Cardiac septum (tissue), 1 donor: ENCODE measurements at regions not wholly inside any gene's neighbourhood (a gene's known extent, or its start where the extent isn't known, plus 50 kb on each side); places are given as distances from the start of the nearest gene placed in this dataset.
"Not testable (repeated sequence)": the region's sequence is repeated elsewhere in the genome, so short reads cannot be mapped to it uniquely, and the experiment has no call there.

ENCODE experiments used
- DNase-seq: peaks from one replicate; pipeline ENCODE4 v3.0.0-alpha.2; 2020; ENCODE audit warnings: low spot score
- intact Hi-C: fragments of 100-400 bp; cut with DNase I; formaldehyde crosslinking; loops from one replicate; pipeline ENCODE4 v1.14.0; 2022
- donor health status: DM: no; HTN: no; CAD: no.

GRCh38 chr9:106030146-106030545 is 335.8 kb downstream of the TMEM38B start:
- DNase-seq, intact Hi-C loops: not testable (repeated sequence)

DNA sequence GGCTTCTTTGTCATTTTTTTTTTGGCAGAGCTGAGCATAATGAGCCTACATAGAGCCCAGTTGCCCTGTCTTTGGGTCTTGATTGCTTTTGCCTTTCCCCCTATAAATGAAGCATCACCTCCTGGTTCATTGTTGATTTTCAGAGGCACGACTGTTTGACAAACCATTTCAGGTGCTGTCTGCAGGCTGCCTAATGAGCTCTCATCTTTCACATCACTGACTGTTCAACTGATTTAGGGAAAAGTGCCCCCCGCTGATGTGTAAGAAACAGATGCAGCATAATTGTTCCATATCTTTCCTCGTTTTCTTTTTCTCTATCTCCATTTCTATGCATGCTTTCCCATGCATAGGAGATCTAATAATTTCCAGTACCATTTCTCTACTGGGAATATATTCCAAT is 338.6 kb downstream of the TMEM38B start:
- intact Hi-C loops, result no loop called here
- DNase-seq, result no peak

DNA sequence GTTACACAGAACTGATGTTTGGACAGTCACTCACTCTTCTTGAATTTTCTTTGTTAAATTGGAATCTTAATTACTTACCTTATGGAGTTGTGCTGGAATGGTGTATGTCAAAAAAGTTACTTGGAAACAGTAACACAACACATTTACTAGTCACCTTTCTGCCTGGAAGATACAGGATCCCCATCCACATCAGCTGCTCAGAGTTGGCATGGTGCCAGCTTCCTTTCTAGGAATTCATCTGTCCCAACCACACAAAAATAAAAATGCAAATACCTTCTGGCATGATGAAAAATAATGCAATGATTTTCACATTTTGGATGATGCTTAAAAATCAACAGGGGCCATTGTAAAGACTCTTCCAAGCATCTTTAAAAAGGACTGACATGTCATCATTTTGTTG is 341.5 kb downstream of the TMEM38B start:
- intact Hi-C loops, result no loop called here
- no peak for DNase-seq

- intact Hi-C loops, result no loop called here
- no peak for DNase-seq
Observed at GRCh38 chr9:106038266-106039001, 344.1 kb downstream of the TMEM38B start.

GRCh38 chr9:106039151-106039935 is 345.0 kb downstream of the TMEM38B start:
- no peak for DNase-seq
- intact Hi-C loops, result no loop called here

- intact Hi-C loops, DNase-seq: not testable (repeated sequence)
Observed at GRCh38 chr9:106041920-106042319, 347.6 kb downstream of the TMEM38B start.

GRCh38 chr9:106051545-106051944 is 357.2 kb downstream of the TMEM38B start:
- DNase-seq, result no peak
- intact Hi-C loops, result no loop called here

GRCh38 chr9:106052166-106052565 is 357.8 kb downstream of the TMEM38B start:
- no peak for DNase-seq
- intact Hi-C loops, result no loop called here

DNA sequence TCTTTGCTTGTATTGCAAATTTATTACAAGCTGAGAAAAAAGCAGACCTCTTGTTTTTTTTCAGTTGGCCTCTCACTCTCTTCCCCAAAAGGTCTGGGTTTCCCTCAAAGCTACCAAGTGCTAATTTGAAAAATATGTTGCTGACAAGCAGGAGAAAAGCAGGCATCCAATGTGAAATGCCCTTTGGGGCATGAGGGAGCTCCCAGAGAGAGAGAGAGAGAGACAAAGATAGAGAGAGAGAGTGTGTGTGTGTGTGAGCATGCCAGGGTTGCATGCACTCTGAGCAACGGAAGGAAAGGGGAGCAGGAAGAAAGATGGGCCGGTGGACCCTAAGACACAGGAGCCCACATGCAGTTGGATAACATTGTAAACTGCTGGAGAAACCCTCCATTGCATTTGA is 358.4 kb downstream of the TMEM38B start:
- no peak for DNase-seq
- intact Hi-C loops, result no loop called here

DNA sequence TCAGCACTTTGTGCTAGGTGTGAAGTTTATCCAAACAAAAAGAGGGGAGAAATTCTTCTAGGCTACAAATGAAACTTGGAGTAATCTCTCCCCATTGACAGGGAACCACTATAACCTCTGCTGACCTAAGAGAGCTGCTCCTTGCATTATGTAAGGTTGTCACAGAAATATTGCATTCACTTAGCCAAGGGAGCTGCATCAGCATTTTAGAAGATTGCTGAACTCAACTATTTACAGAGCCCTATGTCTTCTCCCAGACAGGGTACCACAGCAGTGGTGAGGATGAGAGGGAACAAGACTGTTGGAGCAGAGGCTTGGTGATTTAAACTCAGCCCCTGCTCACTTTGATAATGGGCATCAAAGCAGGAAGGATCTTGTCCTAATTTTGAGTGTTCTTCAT is 362.0 kb downstream of the TMEM38B start:
- DNase-seq, result no peak
- intact Hi-C loops, result no loop called here

DNA sequence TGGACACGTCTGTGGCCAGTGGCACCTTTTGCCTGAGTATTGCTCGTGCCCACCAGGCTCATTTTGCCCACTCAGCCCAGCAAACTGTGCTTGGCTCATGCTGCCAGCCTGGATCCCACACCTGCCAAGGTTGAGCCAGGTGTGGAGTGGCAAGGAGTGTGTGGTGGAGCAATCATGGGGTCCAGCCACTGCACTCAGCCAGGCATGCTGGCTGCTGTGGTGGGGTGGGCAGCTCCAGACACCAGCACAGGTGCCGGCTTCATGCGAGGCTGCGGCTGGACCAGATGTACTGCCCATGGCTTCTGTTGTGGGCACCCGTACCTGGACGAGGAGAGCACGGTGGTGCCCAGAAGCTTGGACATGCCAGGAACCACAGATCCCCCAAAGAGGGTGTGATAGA is 364.1 kb downstream of the TMEM38B start:
- DNase-seq, result no peak
- intact Hi-C loops, result no loop called here

DNA sequence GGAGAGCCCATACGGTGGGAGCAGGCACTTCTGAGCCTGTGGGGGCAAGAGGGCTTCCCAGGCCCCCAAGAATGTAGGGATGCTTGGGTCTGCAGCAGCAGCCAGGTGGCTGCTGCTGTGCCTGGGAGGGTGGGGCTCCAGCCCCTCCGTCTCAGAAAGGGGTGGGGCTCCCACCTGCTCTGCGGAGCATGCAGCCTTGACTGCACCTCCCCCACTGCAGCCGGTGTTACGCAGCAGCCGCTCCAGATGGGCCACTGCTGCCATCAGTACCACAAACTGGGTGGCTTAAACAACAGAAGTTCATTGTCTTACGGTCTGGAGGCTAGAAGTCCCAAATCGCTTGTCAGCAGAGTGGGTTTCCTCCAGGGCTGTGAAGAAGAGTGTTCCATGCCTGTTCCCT is 365.5 kb downstream of the TMEM38B start:
- intact Hi-C loops, result no loop called here
- no peak for DNase-seq

DNA sequence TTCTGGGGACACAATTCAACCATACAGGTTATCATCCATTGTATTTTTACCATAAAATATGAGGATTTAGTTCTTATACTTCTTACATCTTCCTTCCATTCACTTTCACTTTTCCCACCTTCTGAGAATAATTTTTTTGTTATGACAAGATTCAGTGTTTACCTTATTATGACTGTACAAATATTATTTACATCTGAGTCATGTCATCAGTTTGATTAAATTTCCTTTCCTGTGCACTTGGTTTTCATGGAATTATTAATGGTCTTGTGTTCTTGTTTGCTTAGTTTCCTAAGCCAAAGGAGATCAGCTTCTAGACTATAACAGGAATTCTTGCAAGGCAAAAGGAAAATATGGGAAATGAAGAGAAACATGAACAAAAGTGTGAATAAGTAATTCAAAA is 366.5 kb downstream of the TMEM38B start:
- DNase-seq, result no peak

GRCh38 chr9:106062250-106062649 is 367.9 kb downstream of the TMEM38B start:
- intact Hi-C loops, result no loop called here
- DNase-seq, result no peak

More for the DNA sequence above, 366.5 kb downstream of the TMEM38B start:
- intact Hi-C loops, result no loop called here

DNA sequence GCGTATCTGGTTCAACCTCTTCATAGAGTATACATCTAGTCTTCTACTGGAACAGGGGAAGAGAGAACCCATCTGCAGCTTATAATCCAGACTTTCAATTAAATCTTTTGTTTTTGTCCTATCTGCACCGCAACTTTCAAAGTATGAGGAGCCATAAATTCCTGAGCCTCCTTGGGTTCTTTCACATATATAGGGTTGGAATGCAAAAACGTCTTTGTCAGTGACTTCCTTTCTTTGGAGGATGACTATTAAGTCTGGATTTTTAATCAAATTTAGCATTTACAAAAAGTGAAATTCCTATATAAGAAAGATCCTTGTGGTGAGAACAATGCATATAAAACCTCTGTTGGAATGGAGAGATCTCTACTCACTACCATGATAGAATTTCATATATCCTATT is 370.8 kb downstream of the TMEM38B start:
- no peak for DNase-seq
- intact Hi-C loops, result no loop called here

DNA sequence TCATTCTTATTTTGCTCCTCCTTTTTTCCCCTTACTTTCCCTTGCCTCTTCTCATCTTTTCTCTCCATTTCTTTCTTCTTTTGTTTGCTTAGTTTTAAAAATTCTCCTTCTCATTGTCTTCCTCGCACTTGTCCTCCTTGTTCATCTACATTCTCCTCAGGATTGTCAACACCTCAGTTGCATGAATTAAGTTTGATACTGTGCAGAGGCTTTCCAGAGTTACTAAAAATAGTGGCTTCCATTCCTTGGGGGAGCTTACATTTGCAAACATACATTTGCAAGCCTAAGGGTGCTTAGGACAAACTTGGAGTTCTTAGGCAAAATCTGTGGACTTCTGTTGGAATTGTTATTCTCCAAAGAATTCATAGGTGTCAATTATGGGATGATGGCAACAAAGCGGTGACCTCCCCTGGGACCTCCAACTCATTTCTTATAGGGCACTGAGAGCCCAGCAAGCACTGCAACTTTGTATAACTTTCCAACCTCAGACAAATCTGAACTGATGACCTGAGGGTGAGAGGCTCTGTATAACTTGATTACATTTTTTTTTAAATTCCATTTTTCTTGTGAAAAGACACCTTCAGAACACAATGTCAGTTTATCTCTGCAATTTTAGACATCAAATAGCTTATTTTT is 371.4 kb downstream of the TMEM38B start:
- intact Hi-C loops, result no loop called here

GRCh38 chr9:106066940-106067524 is 372.7 kb downstream of the TMEM38B start:
- no peak for DNase-seq
- intact Hi-C loops, result no loop called here

More for the DNA sequence above, 371.4 kb downstream of the TMEM38B start:
- no peak for DNase-seq

GRCh38 chr9:106069241-106069640 is 374.9 kb downstream of the TMEM38B start:
- no peak for DNase-seq
- intact Hi-C loops, result no loop called here

- intact Hi-C loops, result no loop called here
- DNase-seq, result no peak
Observed at GRCh38 chr9:106072421-106072820, 378.1 kb downstream of the TMEM38B start.

DNA sequence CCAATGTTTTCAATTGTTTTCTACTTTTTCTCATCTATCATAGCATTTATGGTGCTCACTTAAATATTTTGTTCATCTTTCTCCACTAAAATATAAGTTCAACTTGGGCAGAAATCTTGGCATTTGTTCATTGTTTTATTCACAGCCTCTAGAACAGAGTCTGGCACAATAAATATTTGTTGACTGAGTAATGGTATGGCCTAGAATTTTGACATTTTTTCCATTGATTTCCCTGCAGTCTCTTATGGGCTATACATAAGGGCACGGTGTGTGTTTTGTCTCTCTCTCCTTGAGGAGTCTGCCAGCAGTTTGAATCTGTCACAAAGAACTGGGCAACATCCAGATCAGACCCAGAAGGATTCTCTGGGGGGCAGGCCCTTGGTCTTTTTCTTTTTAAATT is 379.7 kb downstream of the TMEM38B start:
- intact Hi-C loops, result no loop called here

More for the DNA sequence above, 379.7 kb downstream of the TMEM38B start:
- no peak for DNase-seq
